ENCODE measurements at regions not wholly inside any gene's neighbourhood (a gene's known extent, or its start where the extent isn't known, plus 50 kb on each side); places are given as distances from the start of the nearest gene placed in this dataset.

DNA sequence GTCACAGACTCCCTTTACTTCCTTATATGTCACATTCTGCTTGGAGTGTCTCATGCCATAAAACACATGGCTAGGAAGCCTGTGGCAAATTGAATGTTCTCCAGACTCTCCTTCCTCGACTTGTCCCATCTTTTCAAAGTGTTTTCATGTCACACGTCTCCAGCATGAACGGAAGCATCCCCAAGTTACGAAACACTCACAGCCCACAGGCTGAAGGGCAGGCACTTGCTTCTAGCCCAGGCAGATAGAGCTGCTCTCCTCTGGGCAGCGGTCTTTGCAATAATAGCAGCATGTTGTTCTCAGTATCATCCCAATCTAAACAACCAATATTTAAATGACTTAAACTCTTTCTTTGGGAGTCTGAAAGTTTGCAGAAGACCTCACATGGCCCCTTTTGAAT, 85.3 kb upstream of the ADAMTS9 start (continued):
- no peak for TF ChIP-seq ARID4B (CRISPR knock-in tag; IDR thresholded peaks at IDR 0.05; ENCODE audit: borderline replicate concordance)
- TF ChIP-seq, protein P1, sequence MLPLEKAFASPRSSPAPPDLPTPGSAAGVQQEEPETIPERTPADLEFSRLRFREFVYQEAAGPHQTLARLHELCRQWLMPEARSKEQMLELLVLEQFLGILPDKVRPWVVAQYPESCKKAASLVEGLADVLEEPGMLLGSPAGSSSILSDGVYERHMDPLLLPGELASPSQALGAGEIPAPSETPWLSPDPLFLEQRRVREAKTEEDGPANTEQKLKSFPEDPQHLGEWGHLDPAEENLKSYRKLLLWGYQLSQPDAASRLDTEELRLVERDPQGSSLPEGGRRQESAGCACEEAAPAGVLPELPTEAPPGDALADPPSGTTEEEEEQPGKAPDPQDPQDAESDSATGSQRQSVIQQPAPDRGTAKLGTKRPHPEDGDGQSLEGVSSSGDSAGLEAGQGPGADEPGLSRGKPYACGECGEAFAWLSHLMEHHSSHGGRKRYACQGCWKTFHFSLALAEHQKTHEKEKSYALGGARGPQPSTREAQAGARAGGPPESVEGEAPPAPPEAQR (CRISPR knock-in tag; IDR thresholded peaks at IDR 0.05), result no peak
- no peak for TF ChIP-seq NFE2L1 (CRISPR knock-in tag; IDR thresholded peaks at IDR 0.05)
- TF ChIP-seq E2F1 (CRISPR knock-in tag; IDR thresholded peaks at IDR 0.05), result no peak
- TF ChIP-seq ELF4 (CRISPR knock-in tag; IDR thresholded peaks at IDR 0.05; ENCODE audit: low read depth), result no peak
- TF ChIP-seq ESRRA (CRISPR knock-in tag; IDR thresholded peaks at IDR 0.05; ENCODE audit: borderline replicate concordance), result no peak
- no peak for TF ChIP-seq ZNF396 (CRISPR knock-in tag; IDR thresholded peaks at IDR 0.05; ENCODE audit: borderline replicate concordance)
- TF ChIP-seq ZNF425 (CRISPR knock-in tag; conservative IDR thresholded peaks at IDR 0.05), result no peak
- no peak for TF ChIP-seq CDX4 (CRISPR knock-in tag; IDR thresholded peaks at IDR 0.05; ENCODE audit: borderline replicate concordance)
- no peak for TF ChIP-seq STAT6 (CRISPR knock-in tag; conservative IDR thresholded peaks at IDR 0.05; ENCODE audit: low read depth)
- TF ChIP-seq ZNF232 (CRISPR knock-in tag; IDR thresholded peaks at IDR 0.05), result no peak

DNA sequence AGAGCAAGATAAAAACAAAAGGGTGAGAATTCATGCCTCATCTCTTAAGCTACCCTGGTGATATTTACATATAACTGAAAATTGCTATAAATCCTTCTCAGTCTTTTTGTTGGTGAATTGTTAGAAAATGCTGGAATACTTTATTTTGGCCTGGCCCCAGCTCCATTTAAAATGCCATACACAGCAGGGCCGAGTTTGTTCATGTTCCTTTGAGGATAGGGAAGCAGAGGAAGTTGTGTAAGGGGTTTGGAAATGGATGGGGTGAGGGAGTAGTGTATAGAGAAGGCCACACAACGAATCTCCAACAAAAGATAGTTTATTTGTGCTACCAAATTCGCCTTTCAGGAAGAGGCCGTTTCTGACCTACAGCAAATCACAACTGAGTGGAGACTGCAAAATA, 78.6 kb upstream of the ADAMTS9 start:
- no peak overlapping the region for H3K4me3 Mint-ChIP-seq
- peaks cover 15% of the 10 kb centered on the region for H3K4me1 Mint-ChIP-seq
- H3K27me3 Mint-ChIP-seq (ENCODE audit: low read depth), result no peaks in the 10 kb centered on the region; the same call in 1 of the 2 replicates
- CTCF ChIA-PET, result interaction anchor here (1.1 to 1.3 kb wide), 2 partner anchors 191 to 258 kb away, joined by 3 to 9 read pairs; no protein-coding TSS in a partner anchor
- no peak for DNase-seq (ENCODE audit: low spot score)
- no peaks in the 10 kb centered on the region for H3K36me3 Mint-ChIP-seq
- no peaks in the 10 kb centered on the region for H3K9me3 Mint-ChIP-seq
- POLR2A ChIA-PET, result no interaction called here
- no peak for ATAC-seq
- no peak overlapping the region for H3K27ac Mint-ChIP-seq
- TF ChIP-seq USF2 (CRISPR knock-in tag; IDR thresholded peaks at IDR 0.05), result no peak
- TF ChIP-seq TEAD4 (CRISPR knock-in tag; IDR thresholded peaks at IDR 0.05), result no peak
- no peak for TF ChIP-seq SMAD3 (CRISPR knock-in tag; IDR thresholded peaks at IDR 0.05; ENCODE audit: borderline replicate concordance)
- no peak for TF ChIP-seq TCF7 (CRISPR knock-in tag; IDR thresholded peaks at IDR 0.05; ENCODE audit: low read depth)
- TF ChIP-seq, protein P1 (CRISPR knock-in tag; IDR thresholded peaks at IDR 0.05), result no peak
- TF ChIP-seq, protein P2, sequence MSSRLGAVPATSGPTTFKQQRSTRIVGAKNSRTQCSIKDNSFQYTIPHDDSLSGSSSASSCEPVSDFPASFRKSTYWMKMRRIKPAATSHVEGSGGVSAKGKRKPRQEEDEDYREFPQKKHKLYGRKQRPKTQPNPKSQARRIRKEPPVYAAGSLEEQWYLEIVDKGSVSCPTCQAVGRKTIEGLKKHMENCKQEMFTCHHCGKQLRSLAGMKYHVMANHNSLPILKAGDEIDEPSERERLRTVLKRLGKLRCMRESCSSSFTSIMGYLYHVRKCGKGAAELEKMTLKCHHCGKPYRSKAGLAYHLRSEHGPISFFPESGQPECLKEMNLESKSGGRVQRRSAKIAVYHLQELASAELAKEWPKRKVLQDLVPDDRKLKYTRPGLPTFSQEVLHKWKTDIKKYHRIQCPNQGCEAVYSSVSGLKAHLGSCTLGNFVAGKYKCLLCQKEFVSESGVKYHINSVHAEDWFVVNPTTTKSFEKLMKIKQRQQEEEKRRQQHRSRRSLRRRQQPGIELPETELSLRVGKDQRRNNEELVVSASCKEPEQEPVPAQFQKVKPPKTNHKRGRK (CRISPR knock-in tag; IDR thresholded peaks at IDR 0.05; ENCODE audit: borderline replicate concordance), result no peak
- TF ChIP-seq, protein P3, sequence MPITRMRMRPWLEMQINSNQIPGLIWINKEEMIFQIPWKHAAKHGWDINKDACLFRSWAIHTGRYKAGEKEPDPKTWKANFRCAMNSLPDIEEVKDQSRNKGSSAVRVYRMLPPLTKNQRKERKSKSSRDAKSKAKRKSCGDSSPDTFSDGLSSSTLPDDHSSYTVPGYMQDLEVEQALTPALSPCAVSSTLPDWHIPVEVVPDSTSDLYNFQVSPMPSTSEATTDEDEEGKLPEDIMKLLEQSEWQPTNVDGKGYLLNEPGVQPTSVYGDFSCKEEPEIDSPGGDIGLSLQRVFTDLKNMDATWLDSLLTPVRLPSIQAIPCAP (CRISPR knock-in tag; IDR thresholded peaks at IDR 0.05), result no peak

Measured in WTC11 (cell line).